GM12873 (cell line): ENCODE measurements at regions not wholly inside any gene's neighbourhood (a gene's known extent, or its start where the extent isn't known, plus 50 kb on each side); places are given as distances from the start of the nearest gene placed in this dataset.

Source experiments
- TF ChIP-seq, protein P1 (sequence below): IDR thresholded peaks from 2 replicates; pipeline ENCODE4 v1.5.1; 2012; ENCODE audit warnings: low read depth, mild to moderate bottlenecking, moderate library complexity, low read length, control low read depth; ENCODE audit not compliant: insufficient read depth; ENCODE audit errors: missing control alignments

DNA sequence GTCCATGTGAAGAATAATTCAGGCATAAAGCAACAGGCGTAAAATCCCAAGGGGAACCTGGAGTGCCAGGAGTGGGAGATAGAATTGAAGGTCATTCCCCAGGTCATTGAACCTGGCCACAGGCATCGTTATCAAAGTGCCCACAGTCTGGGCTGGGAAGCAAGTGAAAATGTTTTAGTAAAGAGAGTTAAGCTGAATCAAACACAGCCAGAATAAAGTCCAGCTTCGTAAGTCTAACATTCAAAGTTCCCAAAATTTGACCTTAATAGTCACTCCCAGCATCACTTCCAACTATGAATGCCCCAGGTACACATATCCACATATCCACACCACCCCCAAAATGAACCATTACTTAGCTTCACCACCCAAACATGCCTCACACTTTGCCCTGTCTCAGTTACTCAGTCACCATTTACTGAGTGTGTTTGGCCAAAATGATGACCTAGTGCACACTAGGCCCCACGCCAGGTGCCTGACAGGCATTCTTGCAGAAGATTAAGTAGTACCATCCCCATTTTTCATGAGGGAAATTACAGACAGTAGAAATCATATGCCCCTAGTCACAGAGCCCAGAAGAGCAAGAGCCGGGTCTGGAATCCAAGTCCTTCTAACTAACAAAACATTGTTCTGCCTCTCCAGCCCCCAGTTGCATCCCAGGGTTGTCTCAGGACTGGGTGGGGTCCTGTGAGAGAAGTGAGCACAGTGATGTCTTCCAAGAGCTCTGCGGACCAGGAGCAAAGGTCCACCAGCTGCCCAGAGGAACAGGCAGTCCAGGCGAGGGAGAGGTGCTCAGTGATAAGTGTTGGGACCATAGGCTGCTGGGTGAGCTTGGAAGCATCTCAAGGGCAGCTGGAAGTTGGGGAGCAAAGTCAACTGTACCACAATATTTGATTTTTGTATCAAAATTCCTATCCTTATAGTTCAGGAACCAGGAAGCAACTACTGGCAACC lies 65.2 kb upstream of the MYCN start:
- TF ChIP-seq, protein P1, sequence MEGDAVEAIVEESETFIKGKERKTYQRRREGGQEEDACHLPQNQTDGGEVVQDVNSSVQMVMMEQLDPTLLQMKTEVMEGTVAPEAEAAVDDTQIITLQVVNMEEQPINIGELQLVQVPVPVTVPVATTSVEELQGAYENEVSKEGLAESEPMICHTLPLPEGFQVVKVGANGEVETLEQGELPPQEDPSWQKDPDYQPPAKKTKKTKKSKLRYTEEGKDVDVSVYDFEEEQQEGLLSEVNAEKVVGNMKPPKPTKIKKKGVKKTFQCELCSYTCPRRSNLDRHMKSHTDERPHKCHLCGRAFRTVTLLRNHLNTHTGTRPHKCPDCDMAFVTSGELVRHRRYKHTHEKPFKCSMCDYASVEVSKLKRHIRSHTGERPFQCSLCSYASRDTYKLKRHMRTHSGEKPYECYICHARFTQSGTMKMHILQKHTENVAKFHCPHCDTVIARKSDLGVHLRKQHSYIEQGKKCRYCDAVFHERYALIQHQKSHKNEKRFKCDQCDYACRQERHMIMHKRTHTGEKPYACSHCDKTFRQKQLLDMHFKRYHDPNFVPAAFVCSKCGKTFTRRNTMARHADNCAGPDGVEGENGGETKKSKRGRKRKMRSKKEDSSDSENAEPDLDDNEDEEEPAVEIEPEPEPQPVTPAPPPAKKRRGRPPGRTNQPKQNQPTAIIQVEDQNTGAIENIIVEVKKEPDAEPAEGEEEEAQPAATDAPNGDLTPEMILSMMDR = no peak

DNA sequence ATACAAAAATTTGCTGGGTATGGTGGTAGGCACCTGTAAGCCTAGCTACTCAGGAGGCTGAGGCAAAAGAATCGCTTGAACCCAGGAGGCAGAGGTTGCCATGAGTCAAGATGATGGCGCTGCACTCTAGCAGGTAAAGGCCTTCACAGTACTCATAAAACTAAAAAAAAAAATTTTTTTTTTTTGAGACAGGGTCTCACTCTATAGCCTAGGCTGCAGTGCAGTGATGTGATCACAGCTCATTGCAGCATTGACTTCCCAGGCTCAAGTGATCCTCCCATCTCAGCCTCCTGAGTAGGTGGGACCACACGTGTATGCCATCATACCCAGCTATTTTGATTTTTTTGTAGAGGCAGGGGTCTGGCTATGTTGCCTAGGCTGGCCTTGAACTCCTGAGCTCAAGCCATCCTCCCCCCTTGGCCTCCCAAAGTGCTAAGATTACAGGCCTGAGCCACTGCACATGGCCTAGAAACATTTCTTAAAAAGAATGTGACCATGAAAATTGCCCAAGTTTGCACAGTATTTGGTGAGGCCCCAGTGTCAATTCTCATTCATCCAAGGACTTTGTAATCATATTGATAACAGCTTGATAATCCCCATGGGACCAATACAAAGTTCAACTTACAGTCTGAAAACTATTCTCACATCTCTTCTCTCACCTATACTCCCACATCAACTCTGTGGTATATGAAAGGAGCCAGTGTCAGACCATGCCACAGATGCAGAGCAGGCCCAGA lies 64.2 kb upstream of the MYCN start:
- TF ChIP-seq, protein P1 = no peak

DNA sequence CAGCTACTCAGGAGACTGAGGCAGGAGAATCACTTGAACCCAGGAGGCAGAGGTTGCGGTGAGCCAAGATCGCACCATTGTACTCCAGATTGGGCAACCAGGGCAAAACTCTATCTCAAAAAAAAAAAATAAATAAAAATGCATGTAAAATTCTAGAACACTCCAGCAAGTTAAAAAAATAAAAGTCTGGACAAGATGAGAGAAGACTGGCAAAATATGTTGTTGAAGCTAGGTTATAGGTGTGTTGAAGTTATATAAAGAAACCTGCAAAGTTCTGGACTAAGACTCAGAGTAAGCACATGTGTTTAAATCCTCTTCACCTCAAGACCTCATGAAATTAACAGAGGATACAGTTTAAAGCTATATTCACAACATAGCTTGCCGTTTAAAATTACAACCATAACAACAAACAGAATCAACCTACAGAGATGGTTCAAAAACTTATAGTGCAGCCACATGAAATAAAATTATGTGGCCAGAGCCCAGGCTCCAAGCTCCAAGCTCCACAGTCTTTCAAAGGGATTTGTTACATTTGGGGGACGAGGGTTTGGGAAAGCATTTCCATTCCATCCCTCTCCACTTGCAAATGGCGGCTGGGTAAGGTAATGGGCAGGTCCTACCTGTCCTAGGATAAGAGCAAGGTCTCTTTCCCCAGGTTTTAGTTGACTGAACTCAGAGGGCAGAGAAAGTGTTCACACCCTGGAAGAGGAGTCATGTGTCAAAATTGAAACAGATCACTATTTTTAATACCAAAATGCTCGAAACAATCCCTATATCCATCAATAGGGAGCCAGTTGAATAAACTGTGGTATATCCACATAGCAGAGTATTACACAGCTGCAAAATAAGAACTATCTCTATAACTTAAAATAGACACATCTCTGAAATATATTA lies 59.9 kb upstream of the MYCN start:
- TF ChIP-seq, protein P1 = no peak

DNA sequence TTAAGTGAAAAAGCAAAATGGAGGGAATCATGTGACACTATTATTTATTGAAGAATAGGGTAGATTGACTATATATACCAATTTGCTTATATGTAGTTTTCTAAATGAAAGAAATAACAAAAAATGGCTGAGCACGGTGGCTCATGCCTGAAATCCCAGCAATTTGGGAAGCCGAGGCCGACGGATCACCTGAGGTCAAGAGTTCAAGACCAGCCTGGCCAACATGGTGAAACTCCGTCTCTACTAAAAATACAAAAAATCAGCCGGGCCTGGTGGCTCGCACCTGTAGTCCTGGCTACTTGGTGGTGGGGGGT lies 59.3 kb upstream of the MYCN start:
- TF ChIP-seq, protein P1 = no peak

DNA sequence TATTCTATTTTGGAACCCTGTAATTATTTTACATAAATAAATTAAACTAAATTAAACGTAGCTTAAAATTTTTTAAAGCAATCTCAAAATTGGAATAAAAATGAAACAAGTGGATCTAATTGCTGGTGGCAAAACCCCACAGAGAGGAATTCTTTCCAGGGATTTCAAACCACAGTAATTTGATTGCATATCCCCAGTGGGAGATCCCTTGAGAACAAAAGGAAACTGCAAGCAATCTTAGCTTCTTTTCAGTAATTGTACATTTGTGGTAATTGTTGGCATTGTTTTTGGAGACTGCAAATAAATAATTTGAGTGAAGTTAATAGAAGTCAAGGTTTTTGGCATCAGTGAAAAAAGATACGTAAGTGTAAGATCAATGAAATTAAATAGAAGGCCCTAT lies 58.7 kb upstream of the MYCN start:
- TF ChIP-seq, protein P1 = no peak

DNA sequence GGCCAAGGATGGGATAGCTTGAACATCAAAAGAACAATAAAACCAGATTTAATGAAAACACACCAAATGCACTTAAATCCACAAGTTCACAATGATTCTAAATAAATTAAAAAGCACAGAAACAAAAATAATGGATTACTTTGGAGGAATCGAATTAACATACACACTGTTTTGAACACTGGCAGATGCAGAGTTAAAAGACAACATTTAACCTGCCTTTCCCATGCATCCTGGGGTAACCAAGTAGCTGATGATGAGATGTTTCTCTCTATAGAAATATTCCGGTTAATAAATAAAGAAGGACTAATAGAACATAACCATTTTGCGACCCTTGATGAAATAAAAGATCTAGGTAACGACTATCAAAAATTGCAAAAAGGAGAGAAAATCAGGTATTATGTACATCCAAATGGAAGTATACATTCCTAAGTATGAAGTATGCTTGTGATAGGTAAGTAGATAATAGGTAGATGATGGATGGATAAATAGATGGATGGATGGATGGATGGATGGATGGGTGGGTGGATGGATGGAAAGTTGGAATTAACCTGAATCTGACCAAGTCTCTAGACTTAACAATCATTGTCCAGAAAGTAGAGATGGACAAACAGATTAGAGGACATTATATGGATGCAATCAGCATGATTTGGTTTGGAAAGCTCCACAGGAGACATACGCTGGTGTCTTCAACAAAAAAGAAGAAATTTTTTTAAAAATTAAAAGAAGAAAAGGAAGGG lies 57.4 kb upstream of the MYCN start:
- TF ChIP-seq, protein P1 = no peak

DNA sequence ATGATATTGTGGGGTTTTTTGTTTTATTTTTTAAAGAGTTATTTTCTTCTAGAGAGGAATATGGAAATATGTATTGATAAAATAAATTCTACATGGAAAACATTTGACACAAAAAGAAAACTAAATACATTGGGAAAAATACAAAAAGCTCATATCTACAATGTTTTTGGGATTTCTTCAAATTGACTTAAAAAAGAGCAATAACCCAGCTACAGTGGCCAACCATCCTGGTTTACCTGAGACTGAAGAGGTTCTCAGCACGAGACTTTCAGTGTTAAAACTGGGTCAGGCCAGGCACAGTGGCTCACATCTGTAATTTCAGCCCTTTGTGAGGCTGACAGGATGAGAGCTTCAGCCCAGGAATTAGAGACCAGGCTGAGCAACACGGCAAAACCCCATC lies 56.7 kb upstream of the MYCN start:
- TF ChIP-seq, protein P1 = no peak
